Liver (tissue), 3 donors: ENCODE measurements at regions not wholly inside any gene's neighbourhood (a gene's known extent, or its start where the extent isn't known, plus 50 kb on each side); places are given as distances from the start of the nearest gene placed in this dataset.

ENCODE experiments used
- CTCF ChIP-seq: fragments of 150-350 bp; IDR thresholded peaks from 2 replicates; pipeline ENCODE4 v1.5.1; 2017; ENCODE audit warnings: improper control_type of control experiment, low read depth, low read length; ENCODE audit not compliant: missing input control
- EGR1 ChIP-seq, 2 donors: IDR thresholded peaks; 2 replicates each; pipeline ENCODE4 v1.6.1; 2016 to 2018; ENCODE audit warnings: antibody characterized with exemption in 2 of 2, low read depth in 2 of 2
- NR2F2 ChIP-seq: IDR thresholded peaks from 2 replicates; pipeline ENCODE4 v1.6.1; 2016; ENCODE audit warnings: antibody characterized with exemption
- RAD21 ChIP-seq, 2 donors: IDR thresholded peaks; 2 replicates each; pipeline ENCODE4 v1.6.1; 2016; ENCODE audit warnings: antibody characterized with exemption in 2 of 2, mild to moderate bottlenecking in 2 of 2
- donor health status: healthy.
- donor health status: healthy.

- TF ChIP-seq CTCF = no peak
- TF ChIP-seq NR2F2 = no peak
- TF ChIP-seq EGR1 (IDR thresholded peaks at IDR 0.05; ENCODE audit: low read depth in 2 of 2) = no peak
- no peak for TF ChIP-seq RAD21 (IDR thresholded peaks at IDR 0.05)
Measured at GRCh38 chr1:219324629-219325367, 151.1 kb downstream of the LYPLAL1 start.
